WTC11 (cell line): ENCODE measurements at regions not wholly inside any gene's neighbourhood (a gene's known extent, or its start where the extent isn't known, plus 50 kb on each side); places are given as distances from the start of the nearest gene placed in this dataset.

Experiments used
- ATAC-seq: fragments of 200-7000 bp; cut with Tn5 transposase; 2 replicates; pipeline ENCODE4 v1.10.0; 2021; ENCODE audit warnings: mild to moderate bottlenecking, moderate library complexity
- CTCF ChIA-PET: fragments of 300-600 bp; sonication (Branson Sonifier 250); formaldehyde crosslinking; loops from one replicate; lab custom pipeline; 2021; ENCODE audit warnings: antibody characterized with exemption; lab: Charles Lee
- POLR2A ChIA-PET: fragments of 350-600 bp; sonication (Branson Sonifier 250); formaldehyde crosslinking; loops from one replicate; lab custom pipeline; 2021; ENCODE audit warnings: antibody characterized with exemption; lab: Charles Lee
- DNase-seq: peaks from one replicate; pipeline ENCODE4 v3.0.0; 2021; ENCODE audit warnings: low spot score
- H3K27ac Mint-ChIP-seq: 2 replicates; pipeline ENCODE4 v1.8.0; 2021; ENCODE audit warnings: mixed read lengths
- H3K27me3 Mint-ChIP-seq: 2 replicates; pipeline ENCODE4 v1.8.0; 2021; ENCODE audit warnings: low read depth, mild to moderate bottlenecking, moderate library complexity, mixed read lengths
- H3K36me3 Mint-ChIP-seq: 2 replicates; pipeline ENCODE4 v1.8.0; 2021; ENCODE audit warnings: mixed read lengths
- H3K4me1 Mint-ChIP-seq: 2 replicates; pipeline ENCODE4 v1.8.0; 2022; ENCODE audit warnings: mixed read lengths
- H3K4me3 Mint-ChIP-seq: 2 replicates; pipeline ENCODE4 v1.8.0; 2021; ENCODE audit warnings: mild to moderate bottlenecking, moderate library complexity, mixed read lengths
- H3K9me3 Mint-ChIP-seq: 2 replicates; pipeline ENCODE4 v1.8.0; 2021; ENCODE audit warnings: mixed read lengths
- CREB1 ChIP-seq: sonication (generic); formaldehyde crosslinking; IDR thresholded peaks from 2 replicates; pipeline ENCODE4 v1.8.0; 2023; ENCODE audit warnings: mild to moderate bottlenecking, missing genetic modification reagents
- HMGA2 ChIP-seq: fragments of 250-450 bp; sonication (Bioruptor Pico); IDR thresholded peaks from 2 replicates; pipeline ENCODE4 v1.4.0; 2021; ENCODE audit warnings: mild to moderate bottlenecking, moderate library complexity
- KAT7 ChIP-seq: sonication (generic); formaldehyde crosslinking; IDR thresholded peaks from 2 replicates; pipeline ENCODE4 v1.8.1; 2023; ENCODE audit warnings: missing genetic modification reagents, mild to moderate bottlenecking, borderline replicate concordance
- RELA ChIP-seq: sonication (generic); formaldehyde crosslinking; IDR thresholded peaks from 2 replicates; pipeline ENCODE4 v1.8.1; 2022; ENCODE audit warnings: missing genetic modification reagents, mild to moderate bottlenecking, borderline replicate concordance
- ZNF121 ChIP-seq: sonication (generic); formaldehyde crosslinking; IDR thresholded peaks from 2 replicates; pipeline ENCODE4 v1.8.0; 2023; ENCODE audit warnings: missing genetic modification reagents
- TF ChIP-seq, protein P1 (sequence below): sonication (generic); formaldehyde crosslinking; IDR thresholded peaks from 2 replicates; pipeline ENCODE4 v1.8.0; 2022; ENCODE audit warnings: mild to moderate bottlenecking, missing genetic modification reagents
- TF ChIP-seq, protein P2 (sequence below): sonication (generic); formaldehyde crosslinking; IDR thresholded peaks from 2 replicates; pipeline ENCODE4 v1.8.1; 2023; ENCODE audit warnings: mild to moderate bottlenecking, moderate library complexity, missing genetic modification reagents
- TF ChIP-seq, protein P3 (sequence below): fragments of 250-450 bp; sonication (Bioruptor Pico); IDR thresholded peaks from 2 replicates; pipeline ENCODE4 v1.9.0; 2021; ENCODE audit warnings: mild to moderate bottlenecking
- TF ChIP-seq, protein P4 (sequence below): fragments of 250-450 bp; sonication (Bioruptor Pico); IDR thresholded peaks from 2 replicates; pipeline ENCODE4 v2.1.2; 2022; ENCODE audit warnings: mild to moderate bottlenecking, moderate library complexity
- TF ChIP-seq, protein P5 (sequence below): fragments of 200-600 bp; IDR thresholded peaks from 2 replicates; pipeline ENCODE4 v1.8.0; 2022; ENCODE audit warnings: antibody characterized with exemption
- TF ChIP-seq, protein P6 (sequence below): fragments of 250-450 bp; sonication (Bioruptor Pico); conservative IDR thresholded peaks from 2 replicates; pipeline ENCODE4 v1.9.0; 2021; ENCODE audit warnings: mild to moderate bottlenecking
- TF ChIP-seq, protein P7 (sequence below): sonication (generic); formaldehyde crosslinking; IDR thresholded peaks from 2 replicates; pipeline ENCODE4 v1.8.1; 2023; ENCODE audit warnings: mild to moderate bottlenecking, missing genetic modification reagents, borderline replicate concordance

DNA sequence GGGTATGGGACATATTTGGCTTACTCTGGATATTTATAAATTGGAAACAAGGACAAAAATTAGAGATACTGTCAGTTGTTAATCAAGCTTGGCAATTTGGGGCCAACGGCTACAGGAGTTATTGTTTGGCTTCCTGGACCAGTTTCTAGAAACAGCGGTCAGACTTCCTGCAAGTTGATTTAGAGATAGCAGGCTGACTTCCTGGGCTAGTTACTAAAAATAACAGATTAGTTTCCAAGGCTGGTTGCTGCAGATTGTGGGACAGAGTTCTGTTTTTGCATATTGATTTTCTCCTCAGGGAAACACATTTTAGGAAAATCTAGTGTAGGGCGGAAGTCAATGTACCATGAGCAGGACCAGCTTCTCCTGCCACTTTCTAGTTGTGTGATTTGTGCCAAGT is 144.0 kb upstream of the TMPO start (continued):
- TF ChIP-seq, protein P1, sequence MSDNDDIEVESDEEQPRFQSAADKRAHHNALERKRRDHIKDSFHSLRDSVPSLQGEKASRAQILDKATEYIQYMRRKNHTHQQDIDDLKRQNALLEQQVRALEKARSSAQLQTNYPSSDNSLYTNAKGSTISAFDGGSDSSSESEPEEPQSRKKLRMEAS = no peak
- TF ChIP-seq, protein P2, sequence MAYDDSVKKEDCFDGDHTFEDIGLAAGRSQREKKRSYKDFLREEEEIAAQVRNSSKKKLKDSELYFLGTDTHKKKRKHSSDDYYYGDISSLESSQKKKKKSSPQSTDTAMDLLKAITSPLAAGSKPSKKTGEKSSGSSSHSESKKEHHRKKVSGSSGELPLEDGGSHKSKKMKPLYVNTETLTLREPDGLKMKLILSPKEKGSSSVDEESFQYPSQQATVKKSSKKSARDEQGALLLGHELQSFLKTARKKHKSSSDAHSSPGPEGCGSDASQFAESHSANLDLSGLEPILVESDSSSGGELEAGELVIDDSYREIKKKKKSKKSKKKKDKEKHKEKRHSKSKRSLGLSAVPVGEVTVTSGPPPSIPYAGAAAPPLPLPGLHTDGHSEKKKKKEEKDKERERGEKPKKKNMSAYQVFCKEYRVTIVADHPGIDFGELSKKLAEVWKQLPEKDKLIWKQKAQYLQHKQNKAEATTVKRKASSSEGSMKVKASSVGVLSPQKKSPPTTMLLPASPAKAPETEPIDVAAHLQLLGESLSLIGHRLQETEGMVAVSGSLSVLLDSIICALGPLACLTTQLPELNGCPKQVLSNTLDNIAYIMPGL (CRISPR knock-in tag) = no peak
- TF ChIP-seq, protein P3, sequence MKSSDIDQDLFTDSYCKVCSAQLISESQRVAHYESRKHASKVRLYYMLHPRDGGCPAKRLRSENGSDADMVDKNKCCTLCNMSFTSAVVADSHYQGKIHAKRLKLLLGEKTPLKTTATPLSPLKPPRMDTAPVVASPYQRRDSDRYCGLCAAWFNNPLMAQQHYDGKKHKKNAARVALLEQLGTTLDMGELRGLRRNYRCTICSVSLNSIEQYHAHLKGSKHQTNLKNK (CRISPR knock-in tag) = no peak
- TF ChIP-seq, all 79 proteins: peak for 0

DNA sequence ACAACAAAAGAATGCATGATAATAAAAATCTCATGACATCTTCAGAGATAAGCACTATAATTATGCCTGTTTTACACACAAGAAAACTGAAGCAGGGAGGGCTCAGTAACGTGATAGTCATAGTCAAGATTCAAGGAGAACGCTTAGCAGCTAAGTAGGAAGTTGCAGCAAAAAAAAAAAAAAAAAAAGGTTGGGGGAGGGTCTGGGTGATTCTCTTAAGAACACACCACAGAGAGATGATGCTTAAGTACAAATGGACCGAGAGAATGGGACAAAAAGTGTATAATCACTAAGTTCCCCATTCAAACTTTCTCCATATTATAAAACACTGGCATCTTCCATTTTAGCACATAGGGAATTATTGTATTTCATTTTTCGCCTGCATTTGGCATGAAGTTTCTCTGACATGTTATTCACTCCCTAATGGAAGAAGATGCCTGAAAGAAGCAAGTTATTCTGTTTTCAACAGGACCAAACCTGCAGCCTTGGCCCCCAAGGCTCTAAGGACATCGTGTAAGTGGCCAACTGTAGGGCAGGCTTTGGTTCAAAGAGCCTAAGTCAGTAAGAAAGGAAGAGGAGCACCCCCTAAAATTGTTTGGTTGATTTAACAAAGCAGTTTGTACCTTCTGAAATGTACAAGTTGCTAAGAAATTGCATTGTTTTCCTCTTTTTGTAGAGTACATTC is 142.9 kb upstream of the TMPO start:
- POLR2A ChIA-PET = interaction anchor here (0.6 kb wide), 1 partner anchor 510 kb away, joined by 5 read pairs; no protein-coding TSS in a partner anchor
- no peaks in the 10 kb centered on the region for H3K9me3 Mint-ChIP-seq
- DNase-seq = no peak
- H3K4me3 Mint-ChIP-seq = no peak overlapping the region
- CTCF ChIA-PET = interaction anchor here (0.6 to 3.0 kb wide), 5 partner anchors 13 to 249 kb away, joined by 3 to 16 read pairs (median 4); no protein-coding TSS in a partner anchor
- peaks cover 20% of the 10 kb centered on the region for H3K4me1 Mint-ChIP-seq
- peak; percentile 46 for ATAC-seq
- TF ChIP-seq, protein P4, sequence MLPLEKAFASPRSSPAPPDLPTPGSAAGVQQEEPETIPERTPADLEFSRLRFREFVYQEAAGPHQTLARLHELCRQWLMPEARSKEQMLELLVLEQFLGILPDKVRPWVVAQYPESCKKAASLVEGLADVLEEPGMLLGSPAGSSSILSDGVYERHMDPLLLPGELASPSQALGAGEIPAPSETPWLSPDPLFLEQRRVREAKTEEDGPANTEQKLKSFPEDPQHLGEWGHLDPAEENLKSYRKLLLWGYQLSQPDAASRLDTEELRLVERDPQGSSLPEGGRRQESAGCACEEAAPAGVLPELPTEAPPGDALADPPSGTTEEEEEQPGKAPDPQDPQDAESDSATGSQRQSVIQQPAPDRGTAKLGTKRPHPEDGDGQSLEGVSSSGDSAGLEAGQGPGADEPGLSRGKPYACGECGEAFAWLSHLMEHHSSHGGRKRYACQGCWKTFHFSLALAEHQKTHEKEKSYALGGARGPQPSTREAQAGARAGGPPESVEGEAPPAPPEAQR (CRISPR knock-in tag) = no peak
- TF ChIP-seq ZNF121 = no peak
- H3K36me3 Mint-ChIP-seq = no peaks in the 10 kb centered on the region
- no peaks in the 10 kb centered on the region for H3K27me3 Mint-ChIP-seq
- no peak overlapping the region for H3K27ac Mint-ChIP-seq

DNA sequence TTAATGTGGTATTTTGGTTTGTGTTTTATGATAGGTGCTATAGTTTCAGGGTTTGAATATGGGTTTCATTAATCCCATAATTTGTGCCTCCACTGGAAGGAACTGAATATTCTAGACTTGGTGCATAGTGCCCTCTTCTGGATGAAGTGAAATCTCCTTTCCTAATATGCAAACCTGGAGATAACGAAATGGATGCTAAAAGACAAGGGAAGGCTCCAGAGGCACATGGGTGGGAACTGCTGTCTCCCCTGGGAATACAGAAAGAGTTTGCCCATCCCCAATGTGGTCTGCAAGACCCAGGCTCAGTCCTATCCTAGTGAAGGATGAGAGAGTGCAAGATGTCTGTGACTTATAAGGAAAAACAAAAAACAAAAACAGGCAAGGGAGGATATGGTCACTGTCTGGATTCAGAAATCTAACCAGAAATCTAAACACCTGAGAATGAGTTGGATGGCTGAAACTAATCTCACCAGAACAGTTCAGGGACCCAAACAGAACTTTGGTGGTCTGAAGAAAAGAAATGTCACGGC is 142.3 kb upstream of the TMPO start:
- no peaks in the 10 kb centered on the region for H3K27me3 Mint-ChIP-seq
- no peak overlapping the region for H3K27ac Mint-ChIP-seq
- CTCF ChIA-PET = no interaction called here
- no peaks in the 10 kb centered on the region for H3K9me3 Mint-ChIP-seq
- H3K4me1 Mint-ChIP-seq = peaks cover 20% of the 10 kb centered on the region
- H3K36me3 Mint-ChIP-seq = no peaks in the 10 kb centered on the region
- TF ChIP-seq KAT7 (CRISPR knock-in tag) = no peak
- TF ChIP-seq, protein P5, sequence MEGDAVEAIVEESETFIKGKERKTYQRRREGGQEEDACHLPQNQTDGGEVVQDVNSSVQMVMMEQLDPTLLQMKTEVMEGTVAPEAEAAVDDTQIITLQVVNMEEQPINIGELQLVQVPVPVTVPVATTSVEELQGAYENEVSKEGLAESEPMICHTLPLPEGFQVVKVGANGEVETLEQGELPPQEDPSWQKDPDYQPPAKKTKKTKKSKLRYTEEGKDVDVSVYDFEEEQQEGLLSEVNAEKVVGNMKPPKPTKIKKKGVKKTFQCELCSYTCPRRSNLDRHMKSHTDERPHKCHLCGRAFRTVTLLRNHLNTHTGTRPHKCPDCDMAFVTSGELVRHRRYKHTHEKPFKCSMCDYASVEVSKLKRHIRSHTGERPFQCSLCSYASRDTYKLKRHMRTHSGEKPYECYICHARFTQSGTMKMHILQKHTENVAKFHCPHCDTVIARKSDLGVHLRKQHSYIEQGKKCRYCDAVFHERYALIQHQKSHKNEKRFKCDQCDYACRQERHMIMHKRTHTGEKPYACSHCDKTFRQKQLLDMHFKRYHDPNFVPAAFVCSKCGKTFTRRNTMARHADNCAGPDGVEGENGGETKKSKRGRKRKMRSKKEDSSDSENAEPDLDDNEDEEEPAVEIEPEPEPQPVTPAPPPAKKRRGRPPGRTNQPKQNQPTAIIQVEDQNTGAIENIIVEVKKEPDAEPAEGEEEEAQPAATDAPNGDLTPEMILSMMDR = peak; percentile 32; the same call in 1 of the 2 replicates
- TF ChIP-seq, all 79 proteins: peak for 1
- peak; percentile 76 for ATAC-seq
- POLR2A ChIA-PET = no interaction called here
- no peak for DNase-seq
- H3K4me3 Mint-ChIP-seq = no peak overlapping the region

DNA sequence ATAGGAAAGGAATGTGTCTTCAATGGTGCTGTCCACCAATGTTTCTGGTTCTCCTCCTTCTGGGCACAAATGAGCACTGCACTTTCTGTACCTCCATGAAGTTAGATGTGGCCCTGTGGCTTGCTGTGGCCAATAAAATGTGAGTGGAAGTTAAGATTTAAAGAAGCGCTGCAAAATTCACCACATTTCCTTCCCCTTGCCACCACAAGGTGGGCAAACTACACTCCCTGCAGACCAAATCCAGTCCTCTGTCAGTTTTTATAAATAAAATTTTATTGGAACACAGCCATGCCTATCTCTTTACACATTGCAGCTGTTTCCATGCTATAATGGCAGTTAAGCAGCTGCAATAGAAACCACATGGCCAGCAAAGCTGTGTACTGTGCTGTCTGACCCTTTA is 141.4 kb upstream of the TMPO start:
- DNase-seq (no peak), ATAC-seq (peak; percentile 69)
- Mint-ChIP-seq H3K27ac (no peak overlapping the region), H3K4me1 (peaks cover 20% of the 10 kb centered on the region), H3K27me3 (no peaks in the 10 kb centered on the region), H3K4me3 (no peak overlapping the region), H3K9me3 (no peaks in the 10 kb centered on the region), H3K36me3 (no peaks in the 10 kb centered on the region)
- ChIA-PET POLR2A (no interaction called here), CTCF (interaction anchor here (0.8 kb wide), 1 partner anchor 147 kb away, joined by 4 read pairs; no protein-coding TSS in a partner anchor)
- TF ChIP-seq, protein P3 (CRISPR knock-in tag) = no peak
- TF ChIP-seq CREB1 (no peak), HMGA2 (CRISPR knock-in tag) (no peak), RELA (CRISPR knock-in tag) (no peak)
- TF ChIP-seq, protein P6, sequence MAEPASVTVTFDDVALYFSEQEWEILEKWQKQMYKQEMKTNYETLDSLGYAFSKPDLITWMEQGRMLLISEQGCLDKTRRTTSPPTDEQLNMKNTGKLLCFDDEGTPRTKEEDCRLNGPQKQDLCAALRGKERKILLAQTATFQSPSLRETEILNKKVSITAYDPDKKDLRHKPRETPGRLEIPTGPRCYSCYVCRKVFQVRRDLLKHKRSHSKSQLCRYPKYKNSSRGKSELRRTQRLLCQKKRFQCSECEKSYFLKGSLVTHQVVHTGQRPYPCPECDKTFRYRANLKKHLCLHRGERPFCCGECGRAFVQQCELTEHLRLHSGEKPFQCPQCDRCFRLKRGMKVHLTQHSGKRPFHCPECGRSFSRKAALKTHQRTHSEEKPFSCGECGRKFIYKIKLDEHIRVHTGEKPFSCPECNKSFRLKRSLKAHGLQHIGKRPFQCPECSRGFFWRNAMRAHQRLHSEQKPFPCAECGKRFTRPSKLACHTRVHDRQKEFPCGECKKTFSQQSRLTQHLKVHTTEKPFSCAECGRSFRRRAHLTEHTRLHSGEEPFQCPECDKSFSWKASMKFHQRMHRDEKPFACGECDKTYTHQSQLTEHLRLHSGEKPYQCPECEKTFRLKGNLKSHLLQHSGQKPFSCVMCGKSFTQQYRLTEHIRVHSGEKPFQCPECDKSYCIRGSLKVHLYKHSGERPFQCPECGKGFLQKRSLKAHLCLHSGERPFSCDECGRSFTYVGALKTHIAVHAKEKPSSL (CRISPR knock-in tag) = no peak
- TF ChIP-seq, protein P7, sequence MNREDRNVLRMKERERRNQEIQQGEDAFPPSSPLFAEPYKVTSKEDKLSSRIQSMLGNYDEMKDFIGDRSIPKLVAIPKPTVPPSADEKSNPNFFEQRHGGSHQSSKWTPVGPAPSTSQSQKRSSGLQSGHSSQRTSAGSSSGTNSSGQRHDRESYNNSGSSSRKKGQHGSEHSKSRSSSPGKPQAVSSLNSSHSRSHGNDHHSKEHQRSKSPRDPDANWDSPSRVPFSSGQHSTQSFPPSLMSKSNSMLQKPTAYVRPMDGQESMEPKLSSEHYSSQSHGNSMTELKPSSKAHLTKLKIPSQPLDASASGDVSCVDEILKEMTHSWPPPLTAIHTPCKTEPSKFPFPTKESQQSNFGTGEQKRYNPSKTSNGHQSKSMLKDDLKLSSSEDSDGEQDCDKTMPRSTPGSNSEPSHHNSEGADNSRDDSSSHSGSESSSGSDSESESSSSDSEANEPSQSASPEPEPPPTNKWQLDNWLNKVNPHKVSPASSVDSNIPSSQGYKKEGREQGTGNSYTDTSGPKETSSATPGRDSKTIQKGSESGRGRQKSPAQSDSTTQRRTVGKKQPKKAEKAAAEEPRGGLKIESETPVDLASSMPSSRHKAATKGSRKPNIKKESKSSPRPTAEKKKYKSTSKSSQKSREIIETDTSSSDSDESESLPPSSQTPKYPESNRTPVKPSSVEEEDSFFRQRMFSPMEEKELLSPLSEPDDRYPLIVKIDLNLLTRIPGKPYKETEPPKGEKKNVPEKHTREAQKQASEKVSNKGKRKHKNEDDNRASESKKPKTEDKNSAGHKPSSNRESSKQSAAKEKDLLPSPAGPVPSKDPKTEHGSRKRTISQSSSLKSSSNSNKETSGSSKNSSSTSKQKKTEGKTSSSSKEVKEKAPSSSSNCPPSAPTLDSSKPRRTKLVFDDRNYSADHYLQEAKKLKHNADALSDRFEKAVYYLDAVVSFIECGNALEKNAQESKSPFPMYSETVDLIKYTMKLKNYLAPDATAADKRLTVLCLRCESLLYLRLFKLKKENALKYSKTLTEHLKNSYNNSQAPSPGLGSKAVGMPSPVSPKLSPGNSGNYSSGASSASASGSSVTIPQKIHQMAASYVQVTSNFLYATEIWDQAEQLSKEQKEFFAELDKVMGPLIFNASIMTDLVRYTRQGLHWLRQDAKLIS (CRISPR knock-in tag) = no peak
